ENCODE measurements at regions not wholly inside any gene's neighbourhood (a gene's known extent, or its start where the extent isn't known, plus 50 kb on each side); places are given as distances from the start of the nearest gene placed in this dataset.

DNA sequence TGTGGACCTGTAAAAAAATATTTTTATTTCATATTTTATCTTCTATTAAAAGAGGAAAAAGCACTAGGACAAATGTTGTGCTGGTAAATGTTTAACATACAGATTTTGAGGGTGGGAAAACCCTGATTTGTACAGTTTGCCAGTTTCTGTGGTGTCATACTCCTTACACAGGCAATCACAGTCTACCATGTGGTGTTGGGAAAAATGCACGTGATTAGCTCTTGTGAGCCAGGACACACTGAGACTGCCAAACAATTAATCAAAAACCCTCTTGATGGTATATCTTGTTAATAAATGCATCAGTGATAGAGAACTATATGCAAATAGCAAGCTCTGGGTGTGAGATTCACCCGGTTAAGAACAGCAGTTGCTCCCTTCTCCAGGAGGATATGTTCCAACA is 136.5 kb upstream of the ZC3H11B start:
- no peak for DNase-seq (ENCODE audit: low read depth)
- no peak overlapping the region for H3K4me3 ChIP-seq (ENCODE audit: low read depth, low read length)
- TF ChIP-seq, protein P1, sequence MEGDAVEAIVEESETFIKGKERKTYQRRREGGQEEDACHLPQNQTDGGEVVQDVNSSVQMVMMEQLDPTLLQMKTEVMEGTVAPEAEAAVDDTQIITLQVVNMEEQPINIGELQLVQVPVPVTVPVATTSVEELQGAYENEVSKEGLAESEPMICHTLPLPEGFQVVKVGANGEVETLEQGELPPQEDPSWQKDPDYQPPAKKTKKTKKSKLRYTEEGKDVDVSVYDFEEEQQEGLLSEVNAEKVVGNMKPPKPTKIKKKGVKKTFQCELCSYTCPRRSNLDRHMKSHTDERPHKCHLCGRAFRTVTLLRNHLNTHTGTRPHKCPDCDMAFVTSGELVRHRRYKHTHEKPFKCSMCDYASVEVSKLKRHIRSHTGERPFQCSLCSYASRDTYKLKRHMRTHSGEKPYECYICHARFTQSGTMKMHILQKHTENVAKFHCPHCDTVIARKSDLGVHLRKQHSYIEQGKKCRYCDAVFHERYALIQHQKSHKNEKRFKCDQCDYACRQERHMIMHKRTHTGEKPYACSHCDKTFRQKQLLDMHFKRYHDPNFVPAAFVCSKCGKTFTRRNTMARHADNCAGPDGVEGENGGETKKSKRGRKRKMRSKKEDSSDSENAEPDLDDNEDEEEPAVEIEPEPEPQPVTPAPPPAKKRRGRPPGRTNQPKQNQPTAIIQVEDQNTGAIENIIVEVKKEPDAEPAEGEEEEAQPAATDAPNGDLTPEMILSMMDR (IDR thresholded peaks at IDR 0.05; ENCODE audit: control insufficient read depth, extremely low read depth, insufficient read depth) = no peak

- no peak overlapping the region for H3K4me3 ChIP-seq (ENCODE audit: low read depth, low read length)
- TF ChIP-seq, protein P1 (IDR thresholded peaks at IDR 0.05; ENCODE audit: control insufficient read depth, extremely low read depth, insufficient read depth) = no peak
- DNase-seq (ENCODE audit: low read depth) = no peak
These were observed 133.2 kb upstream of the ZC3H11B start for GRCh38 chr1:219746141-219746540.

- no peak overlapping the region for H3K4me3 ChIP-seq (ENCODE audit: low read depth, low read length)
- TF ChIP-seq, protein P1 (IDR thresholded peaks at IDR 0.05; ENCODE audit: control insufficient read depth, extremely low read depth, insufficient read depth) = no peak
These were observed 132.0 kb upstream of the ZC3H11B start for GRCh38 chr1:219744652-219745469.

DNA sequence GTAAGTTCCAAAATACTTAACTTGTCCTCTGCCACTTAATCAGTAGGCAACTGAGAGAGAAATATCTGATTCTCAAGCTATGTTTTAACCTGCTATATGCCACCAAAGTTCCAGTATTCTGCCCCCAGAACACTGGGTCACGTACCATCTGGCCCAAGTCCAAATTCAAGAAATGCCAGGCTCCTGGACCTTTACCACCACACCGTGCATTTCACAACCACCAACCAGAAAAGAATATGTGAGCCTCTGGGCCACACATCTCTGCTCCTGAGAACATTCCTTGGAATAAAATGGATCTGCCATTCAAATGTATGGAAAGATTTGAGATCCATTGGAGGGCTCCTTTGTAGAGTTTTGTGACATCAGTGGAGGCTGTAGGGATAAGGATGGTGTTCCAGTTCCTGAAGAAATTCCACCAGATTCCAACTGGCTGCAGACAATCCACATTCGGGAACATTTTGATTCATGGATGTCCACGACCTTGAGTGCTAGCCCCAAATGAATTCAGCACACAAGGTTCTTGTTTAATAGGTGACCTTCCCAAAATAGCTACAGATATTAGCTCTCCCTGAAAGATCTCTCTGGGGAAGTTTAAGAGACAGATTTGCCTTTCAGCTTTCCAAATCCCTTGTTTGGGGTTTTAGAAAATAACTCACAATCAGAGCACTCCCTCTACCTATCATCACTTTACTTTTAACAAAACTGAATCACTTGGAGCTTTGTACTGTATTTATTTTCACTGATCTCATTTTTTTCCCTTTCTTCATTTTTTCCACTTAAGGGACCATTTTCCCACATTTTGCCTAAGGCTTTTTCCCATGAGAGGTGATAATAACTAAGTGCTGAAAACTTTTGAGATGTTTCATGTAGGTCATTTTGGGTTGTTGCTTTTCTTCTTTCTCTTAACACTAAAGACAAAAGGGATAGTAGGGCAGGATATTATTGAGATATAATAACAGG is 128.4 kb upstream of the ZC3H11B start:
- no peak overlapping the region for H3K4me3 ChIP-seq (ENCODE audit: low read depth, low read length)
- DNase-seq (ENCODE audit: low read depth) = no peak
- TF ChIP-seq, protein P1 (IDR thresholded peaks at IDR 0.05; ENCODE audit: control insufficient read depth, extremely low read depth, insufficient read depth) = no peak

More at GRCh38 chr1:219744652-219745469, 132.0 kb upstream of the ZC3H11B start:
- DNase-seq (ENCODE audit: low read depth) = no peak

DNA sequence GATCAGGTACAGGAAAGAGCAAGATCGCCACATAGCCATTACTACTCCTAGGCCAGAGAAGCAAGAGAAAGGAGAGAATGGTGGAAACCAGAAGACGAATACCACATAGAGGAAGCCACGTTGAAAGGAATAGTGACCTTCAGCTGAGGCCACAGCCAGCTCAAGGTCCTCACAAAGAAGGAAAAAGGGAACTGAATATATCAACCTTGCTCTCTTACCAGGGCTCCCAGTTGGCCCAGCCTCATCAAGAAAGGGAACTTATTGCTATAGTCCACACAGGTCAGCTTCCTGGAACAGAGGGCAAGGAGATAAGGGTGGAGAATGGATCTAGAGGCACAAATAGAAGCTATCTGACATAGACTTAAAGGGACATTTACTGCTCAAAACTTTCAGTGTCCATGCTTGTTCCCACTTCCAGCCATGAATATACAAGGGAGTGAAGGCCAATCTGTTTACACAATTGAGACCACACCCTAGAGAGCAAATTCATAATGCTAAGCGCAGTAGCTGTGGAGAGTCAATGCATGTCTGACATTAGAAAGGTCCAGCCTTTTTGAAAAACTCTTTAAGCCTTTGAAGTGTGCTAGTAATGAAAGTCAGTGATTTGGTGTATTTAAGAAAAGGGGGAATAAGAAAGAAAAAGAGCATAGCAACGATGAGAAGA is 120.7 kb upstream of the ZC3H11B start:
- DNase-seq (ENCODE audit: low read depth) = no peak

More for the DNA sequence above, 120.7 kb upstream of the ZC3H11B start:
- TF ChIP-seq, protein P1 (IDR thresholded peaks at IDR 0.05; ENCODE audit: control insufficient read depth, extremely low read depth, insufficient read depth) = no peak
- H3K4me3 ChIP-seq (ENCODE audit: low read depth, low read length) = no peak overlapping the region

Measured in LNCaP clone FGC (cell line).